ENCODE measurements at regions not wholly inside any gene's neighbourhood (a gene's known extent, or its start where the extent isn't known, plus 50 kb on each side); places are given as distances from the start of the nearest gene placed in this dataset.

- Mint-ChIP-seq H3K27me3 (ENCODE audit: low read depth) (no peaks in the 10 kb centered on the region), H3K4me1 (peaks cover 22% of the 10 kb centered on the region in 2 experiments), H3K4me3 (no peak overlapping the region), H3K9me3 (peaks cover 0 to 3% of the 10 kb centered on the region in 2 experiments; a peak in 2 of 5 replicates), H3K27ac (no peak overlapping the region), H3K36me3 (ENCODE audit: insufficient read depth in 1 of 3, low read depth in 3 of 3) (peaks cover 0 to 3% (median 0%) of the 10 kb centered on the region in 3 experiments; a peak in 2 of 7 replicates)
- no peak overlapping the region for H3K23ac ChIP-seq (ENCODE audit: insufficient read length, low read depth, low read length)
- no peak overlapping the region for H3K18ac ChIP-seq (ENCODE audit: insufficient read length, low read depth, low read length)
- H4K20me1 ChIP-seq (ENCODE audit: control insufficient read depth, insufficient read depth, insufficient read length) = no peaks in the 10 kb centered on the region
- no peak overlapping the region for H3T11ph ChIP-seq (ENCODE audit: low read length)
- H2BK20ac ChIP-seq (ENCODE audit: low read depth, low read length, poor library complexity, severe bottlenecking) = no peak overlapping the region
- no peak overlapping the region for H2BK15ac ChIP-seq (ENCODE audit: low read depth, low read length)
- no peak overlapping the region for H3K56ac ChIP-seq (ENCODE audit: insufficient read length, low read depth, low read length)
- H3K27ac ChIP-seq (ENCODE audit: insufficient read length, low read depth, low read length) = no peak overlapping the region
- H3K27me3 ChIP-seq (ENCODE audit: insufficient read depth, low read length) = no peaks in the 10 kb centered on the region
- H3K4ac ChIP-seq (ENCODE audit: low read depth, low read length) = no peak overlapping the region
- H3K4me2 ChIP-seq (ENCODE audit: insufficient read depth, insufficient read length, low read length) = no peak overlapping the region
- H3K79me1 ChIP-seq (ENCODE audit: insufficient read depth, low read depth, low read length, poor library complexity, severe bottlenecking) = no peaks in the 10 kb centered on the region
- peaks cover 3% of the 10 kb centered on the region; the same call in 1 of the 2 replicates for H3K4me1 ChIP-seq (ENCODE audit: insufficient read depth, low read length)
- no peak for DNase-seq
- TF ChIP-seq CTCF (conservative IDR thresholded peaks at IDR 0.05) = no peak
- H2BK5ac ChIP-seq (ENCODE audit: insufficient read length, low read length) = no peak overlapping the region
- no peaks in the 10 kb centered on the region for H3K9me3 ChIP-seq (ENCODE audit: control insufficient read depth, low read depth, low read length)
- no peak overlapping the region for H4K5ac ChIP-seq (ENCODE audit: insufficient read length, low read depth, low read length)
- no CpG with 5 or more reads among the region's 2 CpGs for WGBS (ENCODE audit: extremely low coverage, insufficient read length, low lambda C conversion rate)
- no peaks in the 10 kb centered on the region for H3K23me2 ChIP-seq (ENCODE audit: insufficient read length, low read depth, low read length, poor library complexity, severe bottlenecking)
- no peak overlapping the region for H4K91ac ChIP-seq (ENCODE audit: insufficient read length, low read depth, low read length)
- no peak overlapping the region for H2BK120ac ChIP-seq (ENCODE audit: low read depth, low read length, poor library complexity, severe bottlenecking)
- H2AK5ac ChIP-seq (ENCODE audit: insufficient read length, low read length) = no peak overlapping the region
- no peak overlapping the region for H2BK12ac ChIP-seq (ENCODE audit: insufficient read length, low read depth, low read length)
- no peak overlapping the region for H3K14ac ChIP-seq (ENCODE audit: insufficient read depth, low read length)
- no peak overlapping the region for H4K8ac ChIP-seq (replicated peaks; ENCODE audit: insufficient read length, low read depth, low read length)
- H3K79me2 ChIP-seq (ENCODE audit: insufficient read depth, low read length) = no peaks in the 10 kb centered on the region
- no peak overlapping the region for H3K9ac ChIP-seq (ENCODE audit: extremely low read depth, insufficient read length, low read length)
- H2AFZ ChIP-seq (ENCODE audit: low read length) = no peak overlapping the region
These were observed 478.7 kb upstream of the TCF4 start for GRCh38 chr18:56066524-56067213.
